ENCODE measurements at regions not wholly inside any gene's neighbourhood (a gene's known extent, or its start where the extent isn't known, plus 50 kb on each side); places are given as distances from the start of the nearest gene placed in this dataset.

GRCh38 chr1:73953586-73953985 lies 244.4 kb downstream of the LRRIQ3 start:
- no peaks in the 10 kb centered on the region for H3K27me3 ChIP-seq (ENCODE audit: control insufficient read depth, insufficient read depth, low read length)
- no peak overlapping the region for H3K4me3 ChIP-seq (ENCODE audit: low read length)
- no peaks in the 10 kb centered on the region for H3K36me3 ChIP-seq (ENCODE audit: control insufficient read depth, insufficient read depth, low read length)
- no peaks in the 10 kb centered on the region for H3K4me1 ChIP-seq (ENCODE audit: control insufficient read depth, insufficient read depth, low read length)
- no peak overlapping the region for H3K9ac ChIP-seq (ENCODE audit: low read length)
- no peak overlapping the region for H3K27ac ChIP-seq (ENCODE audit: low read depth, low read length)

- no peak overlapping the region for H3K27ac ChIP-seq (ENCODE audit: low read depth, low read length)
- no peaks in the 10 kb centered on the region for H3K27me3 ChIP-seq (ENCODE audit: control insufficient read depth, insufficient read depth, low read length)
- no peak overlapping the region for H3K9ac ChIP-seq (ENCODE audit: low read length)
- no peak overlapping the region for H3K4me3 ChIP-seq (ENCODE audit: low read length)
- H3K36me3 ChIP-seq (ENCODE audit: control insufficient read depth, insufficient read depth, low read length), result no peaks in the 10 kb centered on the region
- no peaks in the 10 kb centered on the region for H3K4me1 ChIP-seq (ENCODE audit: control insufficient read depth, insufficient read depth, low read length)
Measured at GRCh38 chr1:73953186-73953585, 244.8 kb downstream of the LRRIQ3 start.

- no peaks in the 10 kb centered on the region for H3K27me3 ChIP-seq (ENCODE audit: control insufficient read depth, insufficient read depth, low read length)
- no peak overlapping the region for H3K27ac ChIP-seq (ENCODE audit: low read depth, low read length)
- no peak overlapping the region for H3K4me3 ChIP-seq (ENCODE audit: low read length)
- H3K9ac ChIP-seq (ENCODE audit: low read length), result no peak overlapping the region
- H3K4me1 ChIP-seq (ENCODE audit: control insufficient read depth, insufficient read depth, low read length), result no peaks in the 10 kb centered on the region
- no peaks in the 10 kb centered on the region for H3K36me3 ChIP-seq (ENCODE audit: control insufficient read depth, insufficient read depth, low read length)
Measured at GRCh38 chr1:73948055-73948454, 249.9 kb downstream of the LRRIQ3 start.

- no peak overlapping the region for H3K4me3 ChIP-seq (ENCODE audit: low read length)
- no peaks in the 10 kb centered on the region for H3K4me1 ChIP-seq (ENCODE audit: control insufficient read depth, insufficient read depth, low read length)
- H3K9ac ChIP-seq (ENCODE audit: low read length), result no peak overlapping the region
- no peak overlapping the region for H3K27ac ChIP-seq (ENCODE audit: low read depth, low read length)
- H3K27me3 ChIP-seq (ENCODE audit: control insufficient read depth, insufficient read depth, low read length), result no peaks in the 10 kb centered on the region
- H3K36me3 ChIP-seq (ENCODE audit: control insufficient read depth, insufficient read depth, low read length), result no peaks in the 10 kb centered on the region
Measured at GRCh38 chr1:73947009-73947408, 251.0 kb downstream of the LRRIQ3 start.

GRCh38 chr1:73943270-73943669 lies 254.7 kb downstream of the LRRIQ3 start:
- Histone ChIP-seq H3K27me3 (ENCODE audit: control insufficient read depth, insufficient read depth, low read length) (no peaks in the 10 kb centered on the region), H3K27ac (ENCODE audit: low read depth, low read length) (no peak overlapping the region), H3K36me3 (ENCODE audit: control insufficient read depth, insufficient read depth, low read length) (no peaks in the 10 kb centered on the region), H3K4me1 (ENCODE audit: control insufficient read depth, insufficient read depth, low read length) (no peaks in the 10 kb centered on the region), H3K4me3 (ENCODE audit: low read length) (no peak overlapping the region), H3K9ac (ENCODE audit: low read length) (no peak overlapping the region)

GRCh38 chr1:73930293-73930692 lies 267.7 kb downstream of the LRRIQ3 start:
- Histone ChIP-seq H3K27me3 (ENCODE audit: control insufficient read depth, insufficient read depth, low read length) (no peaks in the 10 kb centered on the region), H3K4me3 (ENCODE audit: low read length) (no peak overlapping the region), H3K9ac (ENCODE audit: low read length) (no peak overlapping the region), H3K36me3 (ENCODE audit: control insufficient read depth, insufficient read depth, low read length) (no peaks in the 10 kb centered on the region), H3K4me1 (ENCODE audit: control insufficient read depth, insufficient read depth, low read length) (no peaks in the 10 kb centered on the region), H3K27ac (ENCODE audit: low read depth, low read length) (no peak overlapping the region)

- H3K27me3 ChIP-seq (ENCODE audit: control insufficient read depth, insufficient read depth, low read length), result no peaks in the 10 kb centered on the region
- H3K27ac ChIP-seq (ENCODE audit: low read depth, low read length), result no peak overlapping the region
- no peaks in the 10 kb centered on the region for H3K36me3 ChIP-seq (ENCODE audit: control insufficient read depth, insufficient read depth, low read length)
- no peak overlapping the region for H3K4me3 ChIP-seq (ENCODE audit: low read length)
- no peaks in the 10 kb centered on the region for H3K4me1 ChIP-seq (ENCODE audit: control insufficient read depth, insufficient read depth, low read length)
- H3K9ac ChIP-seq (ENCODE audit: low read length), result no peak overlapping the region
Measured at GRCh38 chr1:73914951-73915350, 283.0 kb downstream of the LRRIQ3 start.

- no peaks in the 10 kb centered on the region for H3K4me1 ChIP-seq (ENCODE audit: control insufficient read depth, insufficient read depth, low read length)
- H3K4me3 ChIP-seq (ENCODE audit: low read length), result no peak overlapping the region
- H3K27me3 ChIP-seq (ENCODE audit: control insufficient read depth, insufficient read depth, low read length), result no peaks in the 10 kb centered on the region
- H3K27ac ChIP-seq (ENCODE audit: low read depth, low read length), result no peak overlapping the region
- H3K36me3 ChIP-seq (ENCODE audit: control insufficient read depth, insufficient read depth, low read length), result no peaks in the 10 kb centered on the region
- no peak overlapping the region for H3K9ac ChIP-seq (ENCODE audit: low read length)
Measured at GRCh38 chr1:73913025-73913424, 285.0 kb downstream of the LRRIQ3 start.

GRCh38 chr1:73911849-73912248 lies 286.1 kb downstream of the LRRIQ3 start:
- no peak overlapping the region for H3K27ac ChIP-seq (ENCODE audit: low read depth, low read length)
- H3K9ac ChIP-seq (ENCODE audit: low read length), result no peak overlapping the region
- H3K27me3 ChIP-seq (ENCODE audit: control insufficient read depth, insufficient read depth, low read length), result no peaks in the 10 kb centered on the region
- no peak overlapping the region for H3K4me3 ChIP-seq (ENCODE audit: low read length)
- no peaks in the 10 kb centered on the region for H3K36me3 ChIP-seq (ENCODE audit: control insufficient read depth, insufficient read depth, low read length)
- no peaks in the 10 kb centered on the region for H3K4me1 ChIP-seq (ENCODE audit: control insufficient read depth, insufficient read depth, low read length)

- H3K9ac ChIP-seq (ENCODE audit: low read length), result no peak overlapping the region
- no peaks in the 10 kb centered on the region for H3K27me3 ChIP-seq (ENCODE audit: control insufficient read depth, insufficient read depth, low read length)
- no peak overlapping the region for H3K4me3 ChIP-seq (ENCODE audit: low read length)
- no peaks in the 10 kb centered on the region for H3K4me1 ChIP-seq (ENCODE audit: control insufficient read depth, insufficient read depth, low read length)
- H3K36me3 ChIP-seq (ENCODE audit: control insufficient read depth, insufficient read depth, low read length), result no peaks in the 10 kb centered on the region
- no peak overlapping the region for H3K27ac ChIP-seq (ENCODE audit: low read depth, low read length)
Measured at GRCh38 chr1:73910466-73910865, 287.5 kb downstream of the LRRIQ3 start.

GRCh38 chr1:73910062-73910461 lies 287.9 kb downstream of the LRRIQ3 start:
- no peak overlapping the region for H3K9ac ChIP-seq (ENCODE audit: low read length)
- H3K4me3 ChIP-seq (ENCODE audit: low read length), result no peak overlapping the region
- no peak overlapping the region for H3K27ac ChIP-seq (ENCODE audit: low read depth, low read length)
- H3K36me3 ChIP-seq (ENCODE audit: control insufficient read depth, insufficient read depth, low read length), result no peaks in the 10 kb centered on the region
- H3K4me1 ChIP-seq (ENCODE audit: control insufficient read depth, insufficient read depth, low read length), result no peaks in the 10 kb centered on the region
- H3K27me3 ChIP-seq (ENCODE audit: control insufficient read depth, insufficient read depth, low read length), result no peaks in the 10 kb centered on the region

GRCh38 chr1:73909043-73909562 lies 288.9 kb downstream of the LRRIQ3 start:
- Histone ChIP-seq H3K4me3 (ENCODE audit: low read length) (no peak overlapping the region), H3K27me3 (ENCODE audit: control insufficient read depth, insufficient read depth, low read length) (no peaks in the 10 kb centered on the region), H3K27ac (ENCODE audit: low read depth, low read length) (no peak overlapping the region), H3K4me1 (ENCODE audit: control insufficient read depth, insufficient read depth, low read length) (no peaks in the 10 kb centered on the region), H3K36me3 (ENCODE audit: control insufficient read depth, insufficient read depth, low read length) (no peaks in the 10 kb centered on the region), H3K9ac (ENCODE audit: low read length) (no peak overlapping the region)

- Histone ChIP-seq H3K27ac (ENCODE audit: low read depth, low read length) (no peak overlapping the region), H3K27me3 (ENCODE audit: control insufficient read depth, insufficient read depth, low read length) (no peaks in the 10 kb centered on the region), H3K36me3 (ENCODE audit: control insufficient read depth, insufficient read depth, low read length) (no peaks in the 10 kb centered on the region), H3K9ac (ENCODE audit: low read length) (no peak overlapping the region), H3K4me1 (ENCODE audit: control insufficient read depth, insufficient read depth, low read length) (no peaks in the 10 kb centered on the region), H3K4me3 (ENCODE audit: low read length) (no peak overlapping the region)
Measured at GRCh38 chr1:73907051-73907450, 290.9 kb downstream of the LRRIQ3 start.
